GM23338 (cell line): ENCODE measurements at regions not wholly inside any gene's neighbourhood (a gene's known extent, or its start where the extent isn't known, plus 50 kb on each side); places are given as distances from the start of the nearest gene placed in this dataset.

Experiments
- ATAC-seq: fragments of 200-7000 bp; cut with Tn5 transposase; 3 replicates; pipeline ENCODE4 v1.9.1; 2020
- DNase-seq: peaks from one replicate; pipeline ENCODE4 v3.0.0-alpha.2; 2015; ENCODE audit warnings: low spot score
- H2AFZ ChIP-seq: fragments of 200-600 bp; sonication (generic); 2 replicates; pipeline ENCODE4 v1.8.0; 2016; ENCODE audit warnings: antibody characterized with exemption, mild to moderate bottlenecking, moderate library complexity
- H3F3A ChIP-seq: fragments of 200-600 bp; sonication (generic); replicated peaks from 2 replicates; pipeline ENCODE4 v1.8.0; 2017; ENCODE audit warnings: antibody characterized with exemption, mixed run types, low read depth
- H3K27ac ChIP-seq: fragments of 200-600 bp; sonication (generic); 2 replicates; pipeline ENCODE4 v1.6.1; 2016; ENCODE audit warnings: low read depth
- H3K27me3 ChIP-seq: fragments of 200-600 bp; sonication (generic); 2 replicates; pipeline ENCODE4 v1.8.0; 2016; ENCODE audit warnings: mild to moderate bottlenecking, mixed run types, moderate library complexity; ENCODE audit not compliant: insufficient read depth
- H3K36me3 ChIP-seq: fragments of 200-600 bp; sonication (generic); 2 replicates; pipeline ENCODE4 v1.8.0; 2016; ENCODE audit warnings: mild to moderate bottlenecking; ENCODE audit not compliant: insufficient read depth
- H3K4me1 ChIP-seq: fragments of 200-600 bp; sonication (generic); 2 replicates; pipeline ENCODE4 v1.8.0; 2016; ENCODE audit warnings: mild to moderate bottlenecking, moderate library complexity; ENCODE audit not compliant: insufficient read depth
- H3K4me2 ChIP-seq: fragments of 200-600 bp; sonication (generic); 2 replicates; pipeline ENCODE4 v1.7.1; 2017; ENCODE audit warnings: mixed run types
- H3K4me3 ChIP-seq: fragments of 200-600 bp; sonication (generic); 2 replicates; pipeline ENCODE4 v1.6.1; 2016; ENCODE audit warnings: mixed run types
- H3K79me2 ChIP-seq: fragments of 200-600 bp; sonication (generic); replicated peaks from 2 replicates; pipeline ENCODE4 v1.8.0; 2017; ENCODE audit warnings: mild to moderate bottlenecking; ENCODE audit not compliant: insufficient read depth
- H3K9me2 ChIP-seq: fragments of 200-600 bp; sonication (generic); 2 replicates; pipeline ENCODE4 v1.8.0; 2017; ENCODE audit not compliant: insufficient read depth
- H4K20me1 ChIP-seq: fragments of 200-600 bp; sonication (generic); replicated peaks from 2 replicates; pipeline ENCODE4 v1.8.0; 2017; ENCODE audit warnings: mild to moderate bottlenecking; ENCODE audit not compliant: insufficient read depth
- H3K27ac Mint-ChIP-seq: 2 replicates; pipeline ENCODE4 v1.8.0; 2020; ENCODE audit warnings: inconsistent platforms, mild to moderate bottlenecking, moderate library complexity, mixed read lengths
- H3K27me3 Mint-ChIP-seq: 3 replicates; pipeline ENCODE4 v1.8.0; 2022; ENCODE audit warnings: low read depth, mild to moderate bottlenecking, moderate library complexity, mixed read lengths, inconsistent platforms; ENCODE audit not compliant: insufficient read depth, poor library complexity
- H3K36me3 Mint-ChIP-seq: 3 replicates; pipeline ENCODE4 v1.8.0; 2021; ENCODE audit warnings: low read depth, mild to moderate bottlenecking, inconsistent platforms, moderate library complexity, mixed read lengths
- H3K4me1 Mint-ChIP-seq: 3 replicates; pipeline ENCODE4 v1.8.0; 2020; ENCODE audit warnings: mild to moderate bottlenecking, inconsistent platforms, mixed read lengths
- H3K4me3 Mint-ChIP-seq: 3 replicates; pipeline ENCODE4 v1.8.0; 2021; ENCODE audit warnings: moderate library complexity, mild to moderate bottlenecking, inconsistent platforms, mixed read lengths
- H3K9me3 Mint-ChIP-seq: 3 replicates; pipeline ENCODE4 v1.8.0; 2020; ENCODE audit warnings: moderate library complexity, mild to moderate bottlenecking, inconsistent platforms, mixed read lengths
- CREB1 ChIP-seq: fragments of 250-450 bp; sonication (Bioruptor Pico); IDR thresholded peaks from 2 replicates; pipeline ENCODE4 v1.5.0; 2020; ENCODE audit warnings: low read depth, mild to moderate bottlenecking, moderate library complexity
- ETS1 ChIP-seq: IDR thresholded peaks from 2 replicates; pipeline ENCODE4 v1.6.1; 2016; ENCODE audit warnings: antibody characterized with exemption
- EZH2 ChIP-seq: fragments of 200-600 bp; sonication (generic); IDR thresholded peaks from one replicate; pipeline ENCODE4 v1.8.0; 2017; ENCODE audit warnings: antibody characterized with exemption, mild to moderate bottlenecking, low read depth; ENCODE audit not compliant: unreplicated experiment
- EZH2phosphoT487 ChIP-seq: fragments of 200-600 bp; sonication (generic); IDR thresholded peaks from one replicate; pipeline ENCODE4 v1.8.1; 2018; ENCODE audit warnings: antibody characterized with exemption; ENCODE audit not compliant: unreplicated experiment
- JUNB ChIP-seq: IDR thresholded peaks from one replicate; pipeline ENCODE4 v1.6.1; 2016; ENCODE audit warnings: antibody characterized with exemption; ENCODE audit not compliant: unreplicated experiment
- NANOG ChIP-seq: IDR thresholded peaks from 2 replicates; pipeline ENCODE4 v1.6.1; 2016; ENCODE audit warnings: antibody characterized with exemption, borderline replicate concordance
- STAT1 ChIP-seq: IDR thresholded peaks from one replicate; pipeline ENCODE4 v1.6.1; 2016; ENCODE audit warnings: antibody characterized with exemption; ENCODE audit not compliant: unreplicated experiment
- ZNF114 ChIP-seq: fragments of 250-450 bp; sonication (Bioruptor Pico); IDR thresholded peaks from 2 replicates; pipeline ENCODE4 v1.5.0; 2020; ENCODE audit warnings: mild to moderate bottlenecking, moderate library complexity
- ZNF331 ChIP-seq: fragments of 250-450 bp; sonication (Bioruptor Pico); IDR thresholded peaks from 2 replicates; pipeline ENCODE4 v1.5.0; 2020; ENCODE audit warnings: low read depth, mild to moderate bottlenecking, moderate library complexity
- TF ChIP-seq, protein P1 (sequence below), 2 experiments: fragments of 200-600 bp in 1 of 2; sonication (generic) in 1 of 2; conservative IDR thresholded peaks; 2 replicates each; pipeline versions ENCODE4 v1.5.1 to v1.6.1; 2016 to 2017; ENCODE audit warnings: antibody characterized with exemption in 2 of 2, low read depth in 2 of 2, mild to moderate bottlenecking in 2 of 2, moderate library complexity in 1 of 2
- TF ChIP-seq, protein P2 (sequence below): IDR thresholded peaks from one replicate; pipeline ENCODE4 v1.6.1; 2018; ENCODE audit warnings: antibody characterized with exemption; ENCODE audit not compliant: unreplicated experiment

DNA sequence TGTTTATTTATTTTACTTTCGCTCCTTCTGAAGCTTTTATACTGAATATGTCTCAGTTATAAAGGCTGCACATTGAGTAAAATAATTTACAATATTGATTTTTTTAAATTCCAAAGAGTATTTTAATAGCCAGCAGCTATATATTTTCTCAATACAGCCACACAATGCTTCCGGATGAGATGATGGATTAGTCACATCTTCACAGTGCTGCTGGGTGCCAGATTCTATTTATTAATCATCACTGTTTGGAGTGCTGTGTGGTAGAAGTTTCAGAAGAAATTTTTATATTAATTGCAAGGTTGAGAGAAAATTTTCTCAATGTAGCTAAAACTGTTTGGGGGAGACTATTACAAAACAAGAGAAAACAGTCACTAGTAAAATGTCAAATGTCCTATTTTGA lies 989.8 kb downstream of the TLE4 start:
- Histone ChIP-seq H3K27me3 (no peaks in the 10 kb centered on the region), H3F3A (no peaks in the 10 kb centered on the region), H2AFZ (no peak overlapping the region), H3K36me3 (no peaks in the 10 kb centered on the region), H3K27ac (no peak overlapping the region), H3K9me2 (no peaks in the 10 kb centered on the region), H3K4me3 (no peak overlapping the region), H3K4me1 (no peaks in the 10 kb centered on the region), H3K79me2 (no peaks in the 10 kb centered on the region), H4K20me1 (no peaks in the 10 kb centered on the region), H3K4me2 (no peak overlapping the region)
- TF ChIP-seq EZH2phosphoT487 = no peak
- TF ChIP-seq, protein P1, sequence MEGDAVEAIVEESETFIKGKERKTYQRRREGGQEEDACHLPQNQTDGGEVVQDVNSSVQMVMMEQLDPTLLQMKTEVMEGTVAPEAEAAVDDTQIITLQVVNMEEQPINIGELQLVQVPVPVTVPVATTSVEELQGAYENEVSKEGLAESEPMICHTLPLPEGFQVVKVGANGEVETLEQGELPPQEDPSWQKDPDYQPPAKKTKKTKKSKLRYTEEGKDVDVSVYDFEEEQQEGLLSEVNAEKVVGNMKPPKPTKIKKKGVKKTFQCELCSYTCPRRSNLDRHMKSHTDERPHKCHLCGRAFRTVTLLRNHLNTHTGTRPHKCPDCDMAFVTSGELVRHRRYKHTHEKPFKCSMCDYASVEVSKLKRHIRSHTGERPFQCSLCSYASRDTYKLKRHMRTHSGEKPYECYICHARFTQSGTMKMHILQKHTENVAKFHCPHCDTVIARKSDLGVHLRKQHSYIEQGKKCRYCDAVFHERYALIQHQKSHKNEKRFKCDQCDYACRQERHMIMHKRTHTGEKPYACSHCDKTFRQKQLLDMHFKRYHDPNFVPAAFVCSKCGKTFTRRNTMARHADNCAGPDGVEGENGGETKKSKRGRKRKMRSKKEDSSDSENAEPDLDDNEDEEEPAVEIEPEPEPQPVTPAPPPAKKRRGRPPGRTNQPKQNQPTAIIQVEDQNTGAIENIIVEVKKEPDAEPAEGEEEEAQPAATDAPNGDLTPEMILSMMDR (conservative IDR thresholded peaks at IDR 0.05; ENCODE audit: low read depth in 2 of 2) = no peak
- TF ChIP-seq NANOG = no peak
- no peak for TF ChIP-seq JUNB
- TF ChIP-seq EZH2 = no peak
- ATAC-seq (no peak), DNase-seq (no peak)
- Mint-ChIP-seq H3K27me3 (no peaks in the 10 kb centered on the region), H3K36me3 (no peaks in the 10 kb centered on the region), H3K4me1 (no peaks in the 10 kb centered on the region), H3K4me3 (no peak overlapping the region), H3K9me3 (no peaks in the 10 kb centered on the region), H3K27ac (no peak overlapping the region)

DNA sequence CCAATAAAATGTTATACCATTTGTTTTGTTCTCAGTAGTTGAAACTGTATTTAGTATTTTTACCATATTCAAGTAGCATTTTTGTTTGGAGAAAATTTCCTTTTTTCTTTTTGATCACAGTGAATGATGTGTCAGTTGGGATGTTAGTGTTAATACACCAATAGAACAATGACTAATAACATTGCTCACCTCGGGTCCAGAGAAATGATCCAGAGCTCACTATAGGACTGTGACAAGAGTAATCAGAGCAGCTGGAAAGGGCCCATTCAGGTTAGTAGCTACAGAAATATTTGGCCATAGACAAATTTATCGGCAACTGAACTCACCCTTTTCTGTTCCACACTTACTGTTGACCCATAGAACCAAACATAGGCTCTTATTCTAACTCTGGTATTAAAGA lies 989.2 kb downstream of the TLE4 start:
- H3K27ac Mint-ChIP-seq = no peak overlapping the region
- H4K20me1 ChIP-seq = no peaks in the 10 kb centered on the region
- no peaks in the 10 kb centered on the region for H3K79me2 ChIP-seq
- no peak for DNase-seq
- no peaks in the 10 kb centered on the region for H3K27me3 ChIP-seq
- H3K36me3 ChIP-seq = no peaks in the 10 kb centered on the region
- H3K27ac ChIP-seq = no peak overlapping the region
- H3K27me3 Mint-ChIP-seq = no peaks in the 10 kb centered on the region
- no peak overlapping the region for H3K4me2 ChIP-seq
- H3F3A ChIP-seq = no peaks in the 10 kb centered on the region
- H3K4me3 ChIP-seq = no peak overlapping the region
- no peaks in the 10 kb centered on the region for H3K9me2 ChIP-seq
- H3K36me3 Mint-ChIP-seq = no peaks in the 10 kb centered on the region
- H3K4me3 Mint-ChIP-seq = no peak overlapping the region
- ATAC-seq = no peak
- H3K9me3 Mint-ChIP-seq = no peaks in the 10 kb centered on the region
- H3K4me1 Mint-ChIP-seq = no peaks in the 10 kb centered on the region
- no peaks in the 10 kb centered on the region for H3K4me1 ChIP-seq
- no peak overlapping the region for H2AFZ ChIP-seq
- no peak for TF ChIP-seq ZNF114 (CRISPR knock-in tag)
- TF ChIP-seq, protein P2, sequence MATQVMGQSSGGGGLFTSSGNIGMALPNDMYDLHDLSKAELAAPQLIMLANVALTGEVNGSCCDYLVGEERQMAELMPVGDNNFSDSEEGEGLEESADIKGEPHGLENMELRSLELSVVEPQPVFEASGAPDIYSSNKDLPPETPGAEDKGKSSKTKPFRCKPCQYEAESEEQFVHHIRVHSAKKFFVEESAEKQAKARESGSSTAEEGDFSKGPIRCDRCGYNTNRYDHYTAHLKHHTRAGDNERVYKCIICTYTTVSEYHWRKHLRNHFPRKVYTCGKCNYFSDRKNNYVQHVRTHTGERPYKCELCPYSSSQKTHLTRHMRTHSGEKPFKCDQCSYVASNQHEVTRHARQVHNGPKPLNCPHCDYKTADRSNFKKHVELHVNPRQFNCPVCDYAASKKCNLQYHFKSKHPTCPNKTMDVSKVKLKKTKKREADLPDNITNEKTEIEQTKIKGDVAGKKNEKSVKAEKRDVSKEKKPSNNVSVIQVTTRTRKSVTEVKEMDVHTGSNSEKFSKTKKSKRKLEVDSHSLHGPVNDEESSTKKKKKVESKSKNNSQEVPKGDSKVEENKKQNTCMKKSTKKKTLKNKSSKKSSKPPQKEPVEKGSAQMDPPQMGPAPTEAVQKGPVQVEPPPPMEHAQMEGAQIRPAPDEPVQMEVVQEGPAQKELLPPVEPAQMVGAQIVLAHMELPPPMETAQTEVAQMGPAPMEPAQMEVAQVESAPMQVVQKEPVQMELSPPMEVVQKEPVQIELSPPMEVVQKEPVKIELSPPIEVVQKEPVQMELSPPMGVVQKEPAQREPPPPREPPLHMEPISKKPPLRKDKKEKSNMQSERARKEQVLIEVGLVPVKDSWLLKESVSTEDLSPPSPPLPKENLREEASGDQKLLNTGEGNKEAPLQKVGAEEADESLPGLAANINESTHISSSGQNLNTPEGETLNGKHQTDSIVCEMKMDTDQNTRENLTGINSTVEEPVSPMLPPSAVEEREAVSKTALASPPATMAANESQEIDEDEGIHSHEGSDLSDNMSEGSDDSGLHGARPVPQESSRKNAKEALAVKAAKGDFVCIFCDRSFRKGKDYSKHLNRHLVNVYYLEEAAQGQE = no peak
- no peak for TF ChIP-seq EZH2
- no peak for TF ChIP-seq STAT1
- TF ChIP-seq, protein P1 (conservative IDR thresholded peaks at IDR 0.05; ENCODE audit: low read depth in 2 of 2) = no peak
- no peak for TF ChIP-seq ETS1
- TF ChIP-seq EZH2phosphoT487 = no peak
- no peak for TF ChIP-seq ZNF331
- no peak for TF ChIP-seq CREB1
